Epithelial cell of esophagus (primary cell): ENCODE measurements at regions not wholly inside any gene's neighbourhood (a gene's known extent, or its start where the extent isn't known, plus 50 kb on each side); places are given as distances from the start of the nearest gene placed in this dataset.
"Not testable (repeated sequence)": the region's sequence is repeated elsewhere in the genome, so short reads cannot be mapped to it uniquely, and the experiment has no call there.

ENCODE experiments used
- DNase-seq: peaks from one replicate; pipeline ENCODE4 v3.0.0; 2010; ENCODE audit warnings: low read depth
- H3K4me3 ChIP-seq: 2 replicates; pipeline ENCODE4 v1.5.1; 2011; ENCODE audit warnings: mild to moderate bottlenecking, low read length, control low read depth
- CTCF ChIP-seq: IDR thresholded peaks from 2 replicates; pipeline ENCODE4 v1.5.1; 2011; ENCODE audit warnings: low read depth, mild to moderate bottlenecking, low read length, control low read depth, inconsistent platforms; ENCODE audit not compliant: insufficient read depth; ENCODE audit errors: missing control alignments

DNA sequence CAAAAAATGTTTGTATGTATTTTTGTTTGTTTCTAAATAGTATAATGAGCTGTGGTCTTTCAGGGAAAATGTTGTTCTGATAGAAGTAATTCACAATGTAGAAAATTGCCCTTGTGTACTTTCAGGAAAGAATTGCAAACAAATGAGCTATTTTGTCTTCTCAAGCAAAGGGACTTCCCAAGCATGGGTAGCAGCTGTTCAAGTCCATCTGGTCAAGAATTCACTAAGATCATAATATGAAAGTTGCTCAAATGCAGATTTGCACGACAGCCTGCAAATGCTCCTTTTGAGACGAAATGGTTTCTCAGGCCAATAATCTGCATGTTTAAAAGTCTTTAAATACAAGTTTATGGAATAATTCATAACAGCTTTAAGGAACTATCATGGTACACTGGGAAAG lies 51.9 kb upstream of the HNMT start:
- no peak for TF ChIP-seq CTCF
- no peak for DNase-seq
- no peak overlapping the region for H3K4me3 ChIP-seq

- H3K4me3 ChIP-seq: no peak overlapping the region
- TF ChIP-seq CTCF: no peak
- no peak for DNase-seq
Measured at GRCh38 chr2:137913169-137913568, 51.1 kb upstream of the HNMT start.

- not testable (repeated sequence) for DNase-seq, H3K4me3 ChIP-seq
Measured at GRCh38 chr2:137913648-137914047, 50.6 kb upstream of the HNMT start.
